Epidermal melanocyte (primary cell): ENCODE measurements at regions not wholly inside any gene's neighbourhood (a gene's known extent, or its start where the extent isn't known, plus 50 kb on each side); places are given as distances from the start of the nearest gene placed in this dataset.
"Not testable (repeated sequence)": the region's sequence is repeated elsewhere in the genome, so short reads cannot be mapped to it uniquely, and the experiment has no call there.

ENCODE experiments used
- DNase-seq: peaks from one replicate; pipeline ENCODE4 v3.0.0; 2011; ENCODE audit warnings: low spot score; ENCODE audit not compliant: insufficient read length

- DNase-seq: no peak
Measured at GRCh38 chr2:4900861-4901770, 791.1 kb upstream of the SOX11 start.

- no peak for DNase-seq
Measured at GRCh38 chr2:4903656-4904348, 788.4 kb upstream of the SOX11 start.

DNA sequence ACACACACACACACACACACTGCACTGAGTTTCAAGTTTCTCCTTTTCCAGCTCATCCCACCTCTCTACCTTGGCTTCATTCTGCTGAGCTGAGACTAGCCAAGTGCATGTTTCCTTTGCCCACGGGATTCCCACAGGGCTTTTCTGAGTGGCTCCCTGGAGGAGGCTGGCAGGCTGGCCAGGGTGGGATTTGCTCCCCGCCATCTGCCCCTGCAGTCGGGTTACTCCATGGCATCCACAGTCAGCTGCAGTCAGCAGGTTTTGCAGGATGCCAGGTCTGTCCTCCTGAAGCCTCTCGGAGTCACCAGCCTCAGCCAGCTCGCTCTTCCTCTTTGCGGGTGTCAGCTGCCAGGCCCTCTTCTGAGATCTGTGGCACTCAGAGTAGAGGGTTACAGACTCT, 783.7 kb upstream of the SOX11 start:
- DNase-seq: no peak

- no peak for DNase-seq
Measured at GRCh38 chr2:4909346-4910009, 782.7 kb upstream of the SOX11 start.

GRCh38 chr2:4914036-4914435, 778.1 kb upstream of the SOX11 start:
- DNase-seq: no peak

- no peak for DNase-seq
Measured at GRCh38 chr2:4914551-4914950, 777.6 kb upstream of the SOX11 start.

DNA sequence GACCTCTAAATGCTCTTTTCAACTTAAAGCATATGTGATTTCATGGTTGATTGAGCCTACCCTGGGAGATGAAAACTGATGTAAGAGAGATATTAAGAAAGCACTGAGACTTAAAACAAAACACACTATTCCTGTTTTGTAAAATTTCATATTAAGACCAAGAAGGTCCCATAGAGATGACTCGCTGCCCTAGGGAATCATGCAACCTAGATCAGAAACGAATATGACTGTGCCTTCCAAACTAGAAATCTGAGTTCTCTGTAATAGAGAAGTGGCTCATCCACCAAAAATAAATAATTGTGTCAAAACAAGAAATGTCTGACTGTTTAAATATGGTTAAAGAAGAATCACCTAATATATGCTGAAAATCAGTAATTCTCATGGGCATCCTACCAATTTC, 776.8 kb upstream of the SOX11 start:
- no peak for DNase-seq

DNA sequence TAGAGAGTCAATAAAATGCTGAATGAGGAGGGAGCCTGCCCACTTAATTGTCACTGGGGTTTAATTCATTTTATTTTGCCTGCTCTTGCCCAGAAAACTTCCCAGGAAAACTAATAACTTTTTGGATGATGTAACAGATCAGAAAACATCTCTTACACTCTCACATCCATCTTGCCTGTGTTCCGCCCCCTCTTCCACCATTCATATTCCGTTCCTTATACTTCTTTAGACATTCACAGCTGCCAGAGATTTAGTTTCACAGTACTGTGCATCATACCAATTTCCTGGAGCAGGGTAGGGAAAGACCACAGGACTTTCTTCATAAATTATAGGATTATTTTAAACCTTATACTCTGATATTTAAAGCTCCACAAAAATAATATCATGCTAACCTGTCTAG, 776.1 kb upstream of the SOX11 start:
- DNase-seq: no peak

- no peak for DNase-seq
Measured at GRCh38 chr2:4930704-4931103, 761.5 kb upstream of the SOX11 start.

- DNase-seq: no peak
Measured at GRCh38 chr2:4931721-4932365, 760.3 kb upstream of the SOX11 start.

GRCh38 chr2:4935291-4935690, 756.9 kb upstream of the SOX11 start:
- DNase-seq: not testable (repeated sequence)

- no peak for DNase-seq
Measured at GRCh38 chr2:4937550-4937949, 754.6 kb upstream of the SOX11 start.

GRCh38 chr2:4938206-4938605, 754.0 kb upstream of the SOX11 start:
- DNase-seq: no peak

- DNase-seq: no peak
Measured at GRCh38 chr2:4942441-4942840, 749.7 kb upstream of the SOX11 start.

DNA sequence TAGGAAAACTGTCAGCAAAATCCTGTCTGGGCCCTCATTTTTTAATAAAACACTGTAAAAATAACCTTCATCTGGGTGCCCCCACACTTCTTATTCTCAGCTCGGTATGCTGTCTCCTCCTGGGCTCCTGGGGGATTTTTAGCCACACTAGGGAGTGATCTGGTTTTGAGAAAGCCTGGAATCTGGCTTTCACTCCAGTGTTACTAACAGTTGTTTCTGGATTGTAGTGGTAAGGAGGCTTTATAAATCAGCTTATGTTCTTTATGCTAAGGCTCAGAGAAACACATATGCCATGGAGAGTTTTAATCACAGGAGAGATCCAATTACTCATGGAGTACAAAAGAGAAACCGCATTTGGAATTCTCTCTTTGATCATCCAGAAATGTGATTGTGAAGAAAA, 744.3 kb upstream of the SOX11 start:
- DNase-seq: no peak

GRCh38 chr2:4951368-4951767, 740.8 kb upstream of the SOX11 start:
- no peak for DNase-seq

DNA sequence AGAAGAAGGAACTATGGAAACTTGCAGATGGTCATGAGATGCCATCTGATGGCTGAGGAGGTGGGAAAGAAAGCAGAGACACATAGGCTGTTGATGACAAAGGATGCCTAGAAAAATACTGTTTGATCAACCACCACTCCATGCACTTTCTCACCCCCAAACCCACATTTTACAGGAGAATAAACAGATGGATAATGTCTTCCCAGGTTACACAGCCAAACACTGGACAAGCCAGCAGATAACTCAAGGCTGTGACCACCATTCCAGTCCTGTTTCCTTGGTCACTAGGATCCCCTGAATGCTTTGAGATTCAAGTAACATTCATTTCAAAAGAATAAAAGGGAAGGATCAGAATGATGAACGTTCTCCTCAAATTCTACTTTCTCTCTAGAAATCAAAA, 733.0 kb upstream of the SOX11 start:
- DNase-seq: no peak

- no peak for DNase-seq
Measured at GRCh38 chr2:4962419-4962818, 729.8 kb upstream of the SOX11 start.

DNA sequence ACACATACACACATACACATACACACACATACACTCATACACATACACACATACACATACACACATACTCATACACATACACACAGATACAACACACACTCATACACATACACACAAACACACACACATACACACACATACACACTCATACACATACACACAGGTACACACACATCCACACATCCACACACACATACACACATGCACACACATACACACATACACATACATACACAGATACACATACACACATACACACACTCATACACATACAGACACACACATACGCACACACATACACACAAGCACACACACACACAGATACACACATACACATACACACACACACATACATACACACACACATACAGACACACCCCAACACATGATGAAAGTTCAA, 729.1 kb upstream of the SOX11 start:
- no peak for DNase-seq

DNA sequence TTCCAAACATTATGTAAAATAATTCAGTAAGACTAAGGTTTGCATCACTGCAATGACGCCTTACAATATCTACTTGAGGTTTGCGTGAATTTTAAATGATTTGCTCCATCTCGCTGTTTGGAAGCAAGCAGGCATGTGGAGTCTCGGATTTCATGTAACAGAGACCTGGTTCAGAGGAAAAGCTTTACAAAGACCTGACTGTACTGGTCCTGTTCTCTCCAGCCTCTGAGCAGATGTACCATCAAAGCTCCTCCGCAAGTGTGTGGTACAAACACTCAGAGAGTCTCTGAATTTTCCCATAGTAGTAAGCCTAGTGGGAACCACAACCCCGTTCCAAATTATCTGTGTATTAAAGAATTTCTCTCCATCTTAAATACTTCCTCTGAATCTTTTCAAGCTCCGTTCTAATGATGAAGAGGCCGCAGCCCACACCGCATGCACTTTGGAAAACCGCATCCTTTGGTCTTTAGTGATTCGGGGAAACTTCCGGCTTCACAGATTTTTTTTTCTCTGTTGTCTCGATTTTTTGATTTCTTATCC, 728.1 kb upstream of the SOX11 start:
- DNase-seq: no peak

DNA sequence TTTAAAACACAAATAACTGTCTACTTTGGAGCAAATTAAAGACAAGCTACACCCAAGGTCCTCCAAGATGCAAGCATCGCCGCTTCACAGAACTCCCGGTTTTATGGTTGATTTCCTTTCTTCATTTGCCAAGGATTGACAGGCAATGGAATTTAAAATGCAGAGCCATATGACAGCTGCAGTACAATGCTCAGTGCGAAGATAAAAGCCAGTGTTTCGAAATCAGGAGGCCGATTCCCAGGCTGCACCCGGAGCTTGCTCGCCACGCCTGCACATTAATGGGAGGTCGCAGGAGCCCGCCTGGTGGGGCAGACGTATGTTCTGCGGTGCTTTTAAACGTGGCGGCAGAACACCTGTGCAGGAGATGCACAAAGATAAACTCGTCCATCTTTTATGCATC, 727.6 kb upstream of the SOX11 start:
- no peak for DNase-seq
